ENCODE measurements at regions not wholly inside any gene's neighbourhood (a gene's known extent, or its start where the extent isn't known, plus 50 kb on each side); places are given as distances from the start of the nearest gene placed in this dataset.

DNA sequence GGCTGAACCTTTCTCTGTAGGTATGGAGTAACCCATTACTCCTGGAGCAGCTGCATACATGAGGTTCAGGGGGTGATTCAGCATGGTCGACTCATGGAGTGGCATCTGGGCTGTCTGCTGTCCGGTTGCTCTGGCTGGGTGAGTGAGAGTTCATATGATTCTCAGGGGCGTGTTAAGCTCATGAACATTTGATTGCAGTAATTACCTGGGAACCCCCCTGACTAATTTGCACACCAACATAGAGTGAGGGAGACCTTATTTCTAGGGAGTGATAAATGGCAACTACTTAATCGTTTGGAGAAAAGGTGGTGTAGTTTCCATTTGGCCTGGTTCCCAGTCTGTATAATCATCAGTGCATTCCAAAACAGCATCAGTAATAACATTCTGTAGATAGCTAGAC is 661.9 kb downstream of the ETS1 start:
- DNase-seq: no peak

DNA sequence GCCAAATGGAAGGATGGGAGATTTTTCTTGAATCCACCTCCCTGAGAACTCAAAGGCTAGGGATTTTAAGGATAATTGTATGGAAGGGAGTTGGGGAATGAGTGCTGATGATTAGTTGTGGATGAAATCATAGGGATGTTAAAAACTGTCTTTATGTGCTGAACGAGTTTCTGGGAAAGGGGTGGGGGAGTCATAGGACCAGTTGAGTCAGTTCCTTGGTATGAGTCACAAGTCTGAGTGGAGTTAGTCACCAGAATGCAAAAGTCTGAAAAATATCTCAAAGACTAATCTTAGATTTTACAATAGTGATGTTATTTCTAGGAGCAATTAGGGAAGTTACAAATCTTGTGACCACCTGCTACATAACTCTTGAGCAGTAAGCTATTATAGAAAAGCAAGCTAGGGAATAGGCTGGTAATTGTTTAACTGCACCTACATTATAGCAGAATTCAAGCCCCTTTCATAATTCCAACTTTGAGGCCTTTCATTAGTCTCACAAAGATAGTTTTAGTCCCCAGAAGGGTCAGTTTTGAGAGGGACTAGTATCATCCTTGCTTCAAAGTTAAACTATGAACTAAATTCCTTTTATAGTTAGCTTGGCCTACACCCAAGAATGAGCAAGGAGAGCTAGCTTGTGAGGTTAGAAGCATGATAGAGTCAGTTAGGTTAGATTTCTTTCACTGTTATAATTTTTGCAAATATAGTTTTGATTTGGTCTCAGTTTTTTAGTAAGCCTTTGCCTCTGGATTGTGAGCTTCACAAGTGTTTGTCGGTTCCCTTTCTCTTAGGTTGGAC is 668.0 kb downstream of the ETS1 start:
- peak; percentile 11 for DNase-seq

DNA sequence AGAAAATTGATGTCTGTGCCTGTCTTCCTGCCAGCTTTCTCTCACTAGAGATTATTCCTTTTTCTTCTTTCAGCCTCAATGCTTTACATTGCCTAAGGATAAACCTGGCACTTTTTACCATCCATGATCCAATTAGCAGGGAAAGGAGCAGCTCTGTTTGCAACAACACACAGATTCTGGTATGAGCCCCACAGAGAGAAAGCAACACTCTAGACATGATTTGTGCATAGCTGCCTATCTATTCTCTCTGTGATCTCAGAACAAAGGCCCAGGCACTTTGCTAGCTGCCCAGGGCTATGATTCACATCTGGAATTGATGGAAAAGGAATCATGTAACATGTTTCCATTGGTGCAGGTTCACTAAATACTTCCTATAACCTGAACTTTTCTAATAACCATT is 685.0 kb downstream of the ETS1 start:
- DNase-seq: no peak

DNA sequence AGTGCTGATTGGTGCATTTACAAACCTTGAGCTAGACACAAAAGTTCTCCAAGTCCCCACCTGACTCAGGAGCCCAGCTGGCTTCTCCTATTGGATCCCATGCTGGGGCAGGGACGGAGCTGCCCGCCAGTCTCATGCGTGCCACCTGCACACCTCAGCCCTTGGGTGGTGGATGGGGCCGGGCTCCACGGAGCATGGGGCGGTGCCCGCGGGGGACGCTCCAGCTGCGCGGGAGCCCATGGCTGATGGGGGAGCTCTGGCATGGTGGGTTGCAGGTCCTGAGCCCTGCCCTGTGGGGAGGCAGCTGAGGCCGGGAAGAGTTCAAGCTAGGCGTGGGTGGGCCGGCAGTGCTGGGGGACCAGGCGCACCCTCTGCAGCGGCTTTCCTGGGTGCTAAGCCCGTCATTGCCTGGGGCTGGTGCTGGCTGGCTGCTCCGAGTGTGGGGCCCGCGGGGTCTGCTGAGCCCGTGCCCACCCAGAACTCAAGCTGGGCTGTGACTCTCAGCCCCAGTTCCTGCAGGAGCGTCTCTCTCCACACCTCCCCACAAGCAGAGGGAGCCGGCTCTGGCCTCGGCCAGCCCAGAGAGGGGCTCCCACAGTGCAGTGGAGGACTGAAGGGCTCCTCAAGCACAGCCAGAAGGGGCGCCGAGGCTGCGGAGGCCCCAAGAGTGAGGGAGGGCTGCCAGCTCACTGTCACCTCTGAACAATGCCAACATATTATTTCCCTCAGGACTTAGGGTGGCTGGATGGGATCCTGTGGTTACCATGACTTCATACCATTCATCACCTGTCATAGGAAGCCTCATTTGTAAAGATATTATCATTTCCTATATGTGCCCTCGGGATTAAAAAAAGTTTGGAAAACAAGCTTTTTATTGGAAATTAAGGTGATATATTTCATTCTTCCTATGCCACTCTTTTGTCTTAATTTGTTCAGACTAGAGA is 688.7 kb downstream of the ETS1 start:
- DNase-seq: no peak

DNA sequence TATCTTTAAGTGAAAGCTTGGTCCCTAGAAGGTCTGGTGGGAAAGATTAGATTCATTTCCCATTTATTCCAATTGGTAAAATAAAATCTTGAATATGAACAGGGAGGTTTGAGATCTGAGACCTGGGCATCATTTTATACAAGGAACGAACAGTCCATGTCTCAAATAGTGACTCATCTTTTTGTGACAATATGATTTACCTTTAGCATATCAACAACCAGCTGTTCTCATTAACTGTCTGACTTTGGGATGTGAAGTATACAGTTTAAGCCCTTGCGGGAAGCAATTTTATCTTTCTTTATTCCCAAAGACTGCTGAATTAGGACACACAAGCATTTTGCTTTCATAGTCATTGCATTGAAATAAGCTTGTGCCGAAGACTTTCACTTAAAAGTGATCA is 691.6 kb downstream of the ETS1 start:
- no peak for DNase-seq

DNA sequence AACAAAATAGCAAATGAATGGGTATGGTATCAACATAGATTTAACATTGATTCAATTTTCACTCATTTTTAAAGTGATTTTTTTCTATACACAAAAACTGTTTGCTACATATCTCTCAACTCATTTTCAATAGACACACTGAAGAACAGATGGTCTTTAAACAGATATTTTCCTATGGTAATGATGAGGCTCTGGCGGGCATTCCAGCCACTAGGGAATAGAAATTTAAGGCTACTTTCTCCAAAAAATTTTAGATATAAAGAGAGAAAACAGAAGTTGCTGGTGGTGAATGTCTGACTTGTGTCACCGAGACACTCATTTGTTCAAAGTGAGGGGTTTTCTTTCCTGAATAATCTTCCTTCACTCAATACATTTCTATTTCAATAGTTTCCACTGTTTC is 693.0 kb downstream of the ETS1 start:
- DNase-seq: no peak

DNA sequence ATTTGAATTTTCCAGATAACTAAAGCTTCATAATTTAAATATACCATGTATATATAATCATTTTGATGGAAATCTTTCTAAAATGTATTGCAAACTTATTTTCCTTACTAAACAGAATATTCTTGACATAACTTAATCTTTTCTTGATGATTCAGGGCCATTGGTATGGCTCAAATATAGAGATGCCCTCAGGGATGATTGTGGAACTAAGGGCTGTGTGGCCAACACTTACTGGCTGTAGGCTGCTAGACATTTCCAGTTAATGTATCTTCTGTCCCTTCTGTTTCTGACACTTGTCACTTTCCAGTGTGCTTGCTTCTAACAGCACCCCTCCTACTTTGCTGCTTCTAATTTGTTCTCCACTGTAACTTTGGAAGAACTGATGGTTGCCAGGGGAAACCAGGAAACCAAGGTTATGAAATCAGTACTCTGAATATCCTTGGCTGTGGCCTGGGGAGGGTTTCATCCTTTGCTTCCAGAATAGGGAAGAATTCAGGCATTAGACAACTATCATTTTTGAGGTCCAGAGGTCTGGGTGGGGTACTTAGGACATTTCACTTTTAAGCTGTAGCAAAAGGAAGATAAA is 697.2 kb downstream of the ETS1 start:
- DNase-seq: no peak

DNA sequence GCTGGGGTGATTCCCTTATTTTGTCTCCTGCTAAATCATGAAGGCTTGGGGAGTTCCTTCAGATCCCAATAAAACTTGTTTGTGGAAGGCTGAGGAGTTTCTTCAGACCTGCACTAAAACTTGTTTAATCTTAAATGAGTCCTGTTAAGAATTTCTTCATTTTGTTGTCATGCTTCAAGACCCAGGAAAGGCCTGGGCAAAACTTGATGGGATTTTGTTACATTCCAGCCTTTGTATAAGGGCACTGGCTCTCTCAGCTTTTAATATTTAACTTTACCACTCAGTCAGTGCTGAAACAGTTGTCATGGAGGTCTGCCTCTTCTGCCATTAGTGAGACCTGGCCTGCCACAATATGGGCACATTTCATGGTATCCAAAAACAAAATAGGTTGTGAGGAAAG is 699.0 kb downstream of the ETS1 start:
- peak; percentile 4 for DNase-seq

DNA sequence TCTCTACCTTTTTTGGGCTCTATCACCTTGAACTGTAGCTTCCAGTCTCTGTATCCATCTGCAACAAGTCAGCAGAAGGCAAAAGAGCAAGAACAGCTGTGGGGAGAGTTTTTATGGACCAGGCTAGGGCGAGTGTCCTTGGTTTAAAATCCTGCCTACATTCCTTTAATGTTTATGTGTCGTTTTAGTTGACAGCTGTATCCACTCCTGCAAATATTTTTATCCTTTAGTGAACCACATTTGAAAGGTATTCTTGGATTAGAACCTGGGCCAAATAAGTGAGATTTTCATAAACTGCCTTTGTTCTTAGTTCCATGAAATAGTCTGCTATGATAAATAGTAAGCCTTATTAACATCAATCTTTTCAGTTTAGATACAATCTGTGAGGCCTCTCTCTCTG is 712.2 kb downstream of the ETS1 start:
- DNase-seq: no peak

DNA sequence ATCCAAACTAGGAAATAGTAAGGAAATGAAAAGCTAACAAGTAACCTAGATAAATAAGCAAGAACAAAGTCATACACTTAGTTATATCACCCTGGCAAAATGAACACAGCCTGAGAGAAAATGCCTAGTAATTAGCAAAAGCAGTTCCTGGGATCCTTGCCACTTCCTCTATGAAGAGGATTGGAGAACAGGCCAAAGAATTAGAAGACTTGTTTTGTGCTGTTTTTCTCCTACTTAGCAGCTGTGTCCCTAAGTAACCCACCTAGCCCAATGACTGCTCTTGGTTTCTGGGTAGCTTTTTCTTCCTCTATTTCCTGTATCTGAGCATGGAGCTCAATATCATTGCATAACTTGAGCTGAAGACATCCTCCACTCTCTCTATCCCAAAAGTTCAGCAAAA is 713.9 kb downstream of the ETS1 start:
- DNase-seq: no peak

DNA sequence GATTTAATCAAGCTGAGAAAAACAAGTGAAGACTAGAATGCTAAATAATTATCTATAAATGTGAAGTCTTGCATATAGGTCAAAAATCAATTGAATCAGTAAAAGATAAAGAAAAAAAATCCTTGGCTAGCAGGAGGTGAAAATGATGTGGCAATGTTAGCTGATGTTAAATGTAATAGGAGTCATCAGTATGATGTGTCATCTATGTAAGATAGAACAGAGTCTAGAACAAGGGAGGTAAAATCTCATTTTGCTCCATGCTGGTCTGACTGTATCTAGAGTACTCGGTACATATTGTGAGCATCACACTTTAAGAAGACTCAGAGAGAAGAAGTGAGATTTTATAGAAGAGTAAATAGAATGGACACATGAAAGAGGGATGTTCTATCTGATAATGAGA is 721.2 kb downstream of the ETS1 start:
- no peak for DNase-seq

DNA sequence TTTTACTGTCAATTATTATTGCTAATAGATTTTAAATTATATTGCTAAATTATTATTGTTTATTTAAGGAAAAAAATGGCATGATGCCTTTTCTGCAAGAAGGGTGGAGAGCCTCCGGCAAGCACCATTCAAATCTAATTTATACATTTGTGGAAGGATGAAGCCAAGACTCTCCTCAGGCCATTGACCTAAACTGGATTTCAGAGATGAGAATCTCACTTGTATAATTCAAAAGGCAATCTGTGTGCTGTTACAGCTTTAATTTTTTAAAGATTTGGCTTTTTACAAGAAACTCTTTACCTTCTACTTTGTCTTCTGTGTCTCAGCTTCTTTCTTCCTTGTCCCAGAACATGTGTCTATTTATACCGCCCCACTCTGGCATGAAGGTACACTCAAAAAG is 722.5 kb downstream of the ETS1 start:
- no peak for DNase-seq

DNA sequence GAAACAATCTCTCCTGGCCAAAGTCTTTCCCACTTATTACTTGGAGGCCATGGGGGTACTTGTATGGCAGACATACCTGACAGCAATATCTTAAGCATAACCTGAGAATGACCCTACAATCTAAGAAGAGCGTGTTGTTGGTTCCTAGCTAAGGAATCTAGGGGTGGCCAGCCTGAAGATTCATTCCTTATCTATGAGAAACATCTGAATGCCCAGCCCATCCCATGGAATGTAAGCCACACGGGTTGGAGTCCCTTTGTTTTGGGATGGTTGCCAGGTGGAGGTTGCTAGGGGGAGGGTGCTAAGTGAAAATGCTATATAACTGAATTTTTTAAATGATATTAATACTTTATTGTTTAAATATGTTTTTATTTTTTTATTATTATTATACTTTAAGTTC is 725.0 kb downstream of the ETS1 start:
- no peak for DNase-seq

DNA sequence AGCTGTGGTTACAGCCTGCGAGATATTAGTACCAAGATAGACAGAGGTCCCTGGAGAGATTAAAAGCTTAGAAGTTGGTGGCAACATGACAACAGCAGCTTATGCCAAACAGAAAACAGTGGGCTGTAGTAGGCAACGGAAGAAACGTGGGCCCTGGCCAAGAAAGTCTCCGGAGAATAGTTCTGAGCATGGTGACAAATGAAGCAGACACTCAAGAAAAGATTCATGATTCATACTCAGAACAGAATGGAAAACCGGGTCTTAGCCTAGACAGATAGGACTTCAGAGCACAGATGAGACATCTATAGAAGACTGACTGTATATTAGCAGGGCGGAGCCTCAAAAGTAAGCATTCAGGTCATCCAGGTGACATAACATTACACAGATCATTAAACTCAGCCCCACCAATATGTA is 727.4 kb downstream of the ETS1 start:
- DNase-seq: no peak

DNA sequence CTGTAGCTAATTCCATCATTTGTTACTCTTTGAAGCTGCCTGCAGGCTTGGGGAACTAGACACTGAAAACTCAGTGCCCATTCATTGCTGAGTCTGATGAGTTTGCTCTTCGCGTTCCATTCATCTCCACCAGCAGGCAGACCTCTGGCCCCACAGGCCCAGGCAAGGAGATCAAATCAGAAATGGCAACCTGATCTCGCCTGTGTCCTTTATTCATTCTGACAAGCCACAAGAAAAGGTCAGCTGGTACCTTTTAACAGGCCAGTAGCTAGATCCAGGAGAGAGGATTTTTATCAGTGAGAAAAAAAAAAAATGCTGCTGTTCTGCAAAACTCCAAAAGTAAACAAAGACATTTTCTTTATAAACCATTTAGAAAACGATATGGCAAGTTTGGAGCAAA is 742.5 kb downstream of the ETS1 start:
- DNase-seq: no peak

DNA sequence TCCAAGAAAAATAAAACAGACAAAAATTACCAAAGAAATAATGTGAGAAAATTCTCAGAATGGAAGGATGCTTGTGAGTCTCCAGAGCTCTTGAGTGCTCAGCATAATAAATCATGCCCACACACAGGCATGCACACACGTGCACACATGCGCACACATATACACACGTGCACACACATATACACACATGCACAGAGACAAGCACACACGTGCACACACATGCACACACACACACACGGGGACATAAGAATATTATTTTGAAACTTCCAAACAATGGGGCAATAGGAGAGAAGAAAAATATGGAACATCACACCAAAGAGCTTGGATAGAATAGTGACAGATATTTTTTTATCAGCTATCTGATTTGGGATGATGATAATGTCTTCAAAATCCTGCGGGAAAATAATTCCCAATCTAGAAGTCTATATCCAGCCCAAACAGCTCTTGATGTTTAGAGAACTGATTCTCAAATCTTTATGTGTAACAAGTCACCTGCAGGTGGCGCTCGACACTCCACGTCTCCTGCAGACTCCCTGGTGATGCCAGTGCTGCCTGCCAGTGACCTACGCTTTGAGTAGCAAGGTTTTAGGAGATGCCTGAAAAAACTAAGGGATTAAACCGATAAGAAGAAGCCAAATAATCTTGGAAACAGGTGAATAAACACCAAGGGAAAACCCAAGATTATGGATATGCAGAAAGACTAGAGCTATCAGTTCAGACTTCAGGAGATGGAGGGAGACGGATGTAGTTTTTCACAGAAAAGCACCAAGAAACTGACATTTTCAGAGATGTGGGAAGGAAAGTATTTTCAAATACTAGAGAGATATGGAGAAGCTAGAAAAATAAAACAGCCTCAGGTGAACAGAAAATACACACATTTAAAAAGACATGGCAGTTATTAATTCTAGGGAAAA is 743.6 kb downstream of the ETS1 start:
- peak; percentile 26 for DNase-seq

DNA sequence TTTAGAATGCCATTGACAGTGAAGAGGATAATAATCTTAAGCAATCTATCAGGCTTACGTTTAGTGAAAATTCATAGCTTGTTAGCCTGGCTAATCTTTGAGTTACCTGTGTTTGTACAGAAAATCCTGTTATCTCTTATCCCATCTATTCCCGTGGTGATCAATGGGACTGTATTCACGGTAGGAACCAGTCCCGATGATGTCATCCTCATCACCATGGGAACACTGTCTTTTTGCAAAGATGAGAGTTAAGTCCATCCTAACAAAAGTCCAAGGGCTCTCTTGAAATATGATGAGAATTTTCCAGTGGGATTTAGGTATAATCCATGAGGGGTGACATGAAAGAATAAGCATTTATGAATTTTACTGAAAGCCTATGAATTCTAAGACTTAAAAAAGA is 762.2 kb downstream of the ETS1 start:
- DNase-seq: no peak

DNA sequence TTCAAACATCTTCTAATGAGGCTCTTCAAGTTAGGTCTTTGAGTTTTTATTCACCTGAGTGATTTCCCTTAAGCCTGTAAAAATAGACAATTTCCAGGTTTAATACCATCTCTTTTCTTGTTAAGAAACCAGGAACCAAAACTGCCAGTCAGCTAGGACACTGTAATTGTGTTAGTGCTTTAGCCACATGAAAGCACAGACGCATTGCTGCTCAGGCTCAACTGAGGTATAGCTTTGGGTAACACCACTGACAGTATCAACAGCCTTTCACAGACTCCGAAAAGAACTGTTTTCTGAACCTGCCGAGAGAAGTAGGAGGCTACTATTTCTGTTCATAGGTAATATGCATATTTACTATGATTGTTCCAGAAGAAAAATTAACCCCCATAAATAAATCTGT is 768.7 kb downstream of the ETS1 start:
- DNase-seq: no peak

DNA sequence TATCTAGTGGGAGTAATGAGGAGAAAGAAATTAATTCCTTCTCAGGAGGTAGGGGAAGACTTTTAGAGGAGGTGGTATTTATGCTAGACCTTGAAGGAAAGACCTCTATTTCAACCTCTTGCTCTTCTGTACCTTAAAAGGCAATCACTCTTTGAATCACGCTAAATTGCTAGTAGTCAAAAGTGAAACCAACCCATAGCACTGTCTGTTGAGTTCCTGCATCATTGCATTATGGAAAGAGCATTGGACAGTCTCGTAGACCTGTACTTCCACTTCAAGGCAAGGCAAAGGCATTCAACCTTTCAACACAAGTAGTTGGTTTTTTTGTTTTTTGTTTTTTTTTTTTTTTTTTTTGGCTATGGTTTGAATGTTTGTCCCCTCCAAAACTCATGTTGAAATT is 770.4 kb downstream of the ETS1 start:
- no peak for DNase-seq

DNA sequence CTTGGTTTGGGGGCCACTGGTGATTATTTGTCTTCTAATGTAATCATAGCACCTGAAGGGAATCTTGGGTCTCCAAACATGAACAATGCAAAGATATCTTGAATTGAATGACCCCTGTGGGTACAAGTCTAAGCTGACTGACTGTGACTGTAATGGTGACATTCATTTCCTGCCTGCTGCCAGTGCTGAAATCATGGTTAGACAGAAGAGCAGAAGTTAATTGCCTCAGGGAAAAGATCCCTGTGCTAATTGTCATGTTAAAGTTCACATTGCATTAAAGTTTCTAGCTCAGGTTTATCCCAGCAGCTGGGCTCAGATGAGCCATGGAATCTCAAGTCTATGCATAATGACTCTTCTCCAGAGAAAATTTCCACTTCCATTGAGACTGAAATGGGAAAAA is 772.0 kb downstream of the ETS1 start:
- DNase-seq: no peak

DNA sequence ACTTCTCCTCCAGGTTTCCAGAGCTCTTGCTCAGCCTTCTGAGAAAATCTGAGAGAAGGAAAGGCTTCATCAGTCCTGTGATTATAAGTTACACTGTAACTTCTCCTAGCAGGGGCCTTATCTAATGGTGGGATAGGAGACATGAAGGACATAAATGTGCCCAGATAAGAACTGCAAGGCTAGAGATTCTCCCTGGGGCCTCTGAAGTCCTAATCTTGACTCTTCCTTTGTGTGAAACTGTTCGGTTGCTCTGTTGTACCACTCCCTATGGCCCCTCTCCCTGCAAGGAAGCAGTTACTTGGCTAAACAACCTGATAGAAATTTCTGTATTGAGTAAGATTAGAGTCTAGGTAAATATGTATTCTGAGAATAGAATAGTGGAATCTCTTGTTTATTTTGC is 780.9 kb downstream of the ETS1 start:
- DNase-seq: no peak

DNA sequence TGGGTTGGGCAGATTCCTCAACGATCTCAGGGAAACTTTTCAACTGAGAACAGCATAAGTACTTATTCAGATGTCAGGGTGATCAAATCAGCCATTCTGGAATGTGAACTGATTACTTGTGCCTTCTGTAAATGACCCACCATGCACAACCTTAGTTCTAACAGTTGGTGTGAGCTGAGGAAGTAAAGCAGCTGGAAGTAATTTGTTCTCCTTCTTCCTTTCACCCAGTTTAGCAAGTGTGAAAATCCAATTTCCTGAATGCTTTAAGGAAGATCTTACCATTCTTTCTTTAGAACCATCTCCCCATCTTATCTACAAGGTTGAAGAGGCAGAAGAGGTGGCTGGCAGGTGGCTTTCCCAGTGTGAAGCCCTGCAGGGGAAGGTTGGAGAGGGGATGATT is 781.6 kb downstream of the ETS1 start:
- DNase-seq: no peak

Measured in kidney glomerular epithelial cell (primary cell).